ENCODE measurements at regions not wholly inside any gene's neighbourhood (a gene's known extent, or its start where the extent isn't known, plus 50 kb on each side); places are given as distances from the start of the nearest gene placed in this dataset.

DNA sequence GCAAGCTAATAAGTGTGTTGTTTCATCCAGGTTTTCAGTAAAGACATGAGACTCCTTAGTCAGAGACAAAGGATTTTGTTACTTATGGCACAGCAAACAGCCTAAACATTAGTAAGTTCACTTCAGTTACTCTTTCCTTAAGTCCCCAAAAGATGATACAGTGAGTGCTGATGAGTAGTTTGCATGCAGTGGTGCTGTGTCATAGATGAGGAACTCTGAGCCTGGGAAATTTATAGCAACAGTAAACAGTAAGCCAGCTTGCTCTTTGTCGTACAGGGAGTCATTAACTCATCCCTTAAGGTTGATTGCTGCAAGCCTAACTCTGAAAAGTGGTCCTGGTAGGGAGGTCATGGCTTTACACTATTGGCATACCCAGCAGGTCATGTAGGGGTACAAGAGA lies 208.6 kb upstream of the OR4E1 start:
- TF ChIP-seq CTCF (conservative IDR thresholded peaks at IDR 0.05) (no peak), ZFX (IDR thresholded peaks at IDR 0.05) (no peak)

Measured in C4-2B (cell line).